D721Med (cell line): ENCODE measurements at regions not wholly inside any gene's neighbourhood (a gene's known extent, or its start where the extent isn't known, plus 50 kb on each side); places are given as distances from the start of the nearest gene placed in this dataset.

ENCODE experiments used
- DNase-seq: peaks from one replicate; pipeline ENCODE4 v3.0.0; 2011; ENCODE audit warnings: low spot score; ENCODE audit not compliant: insufficient read length
- FAIRE-seq: peaks from 2 replicates; lab custom pipeline; 2011; peaks lifted over from hg19 to GRCh38; lab: Jason Lieb, UNC
- TF ChIP-seq, protein P1 (sequence below): IDR thresholded peaks from 2 replicates; pipeline ENCODE4 v1.5.1; 2012; ENCODE audit warnings: mild to moderate bottlenecking, control low read depth; ENCODE audit not compliant: insufficient read depth; ENCODE audit errors: missing control alignments

GRCh38 chr9:90428517-90428916, 214.1 kb downstream of the DIRAS2 start:
- TF ChIP-seq, protein P1, sequence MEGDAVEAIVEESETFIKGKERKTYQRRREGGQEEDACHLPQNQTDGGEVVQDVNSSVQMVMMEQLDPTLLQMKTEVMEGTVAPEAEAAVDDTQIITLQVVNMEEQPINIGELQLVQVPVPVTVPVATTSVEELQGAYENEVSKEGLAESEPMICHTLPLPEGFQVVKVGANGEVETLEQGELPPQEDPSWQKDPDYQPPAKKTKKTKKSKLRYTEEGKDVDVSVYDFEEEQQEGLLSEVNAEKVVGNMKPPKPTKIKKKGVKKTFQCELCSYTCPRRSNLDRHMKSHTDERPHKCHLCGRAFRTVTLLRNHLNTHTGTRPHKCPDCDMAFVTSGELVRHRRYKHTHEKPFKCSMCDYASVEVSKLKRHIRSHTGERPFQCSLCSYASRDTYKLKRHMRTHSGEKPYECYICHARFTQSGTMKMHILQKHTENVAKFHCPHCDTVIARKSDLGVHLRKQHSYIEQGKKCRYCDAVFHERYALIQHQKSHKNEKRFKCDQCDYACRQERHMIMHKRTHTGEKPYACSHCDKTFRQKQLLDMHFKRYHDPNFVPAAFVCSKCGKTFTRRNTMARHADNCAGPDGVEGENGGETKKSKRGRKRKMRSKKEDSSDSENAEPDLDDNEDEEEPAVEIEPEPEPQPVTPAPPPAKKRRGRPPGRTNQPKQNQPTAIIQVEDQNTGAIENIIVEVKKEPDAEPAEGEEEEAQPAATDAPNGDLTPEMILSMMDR = no peak

DNA sequence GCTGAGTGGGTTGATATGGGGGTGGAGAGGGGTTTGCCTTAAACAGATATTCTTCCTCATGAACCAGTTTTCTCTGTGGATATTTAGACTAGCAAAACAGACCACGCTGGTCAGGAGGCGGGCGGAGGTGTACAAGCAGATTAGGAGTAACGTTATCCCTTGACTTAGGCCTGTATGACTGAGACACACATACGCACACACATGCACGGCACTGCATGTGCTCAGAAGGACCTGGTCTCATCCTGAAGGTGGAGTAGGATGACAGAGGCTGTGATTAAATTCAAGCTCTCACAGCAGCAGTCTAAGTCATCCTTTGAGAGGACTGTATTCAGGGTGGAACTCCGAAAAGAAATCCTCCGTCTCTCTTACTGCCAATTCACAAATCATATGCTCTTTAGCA, 209.7 kb downstream of the DIRAS2 start:
- TF ChIP-seq, protein P1 = no peak
- DNase-seq (no peak), FAIRE-seq (no peak)

More at GRCh38 chr9:90428517-90428916, 214.1 kb downstream of the DIRAS2 start:
- no peak for DNase-seq
- no peak for FAIRE-seq

GRCh38 chr9:90433398-90433941, 209.2 kb downstream of the DIRAS2 start:
- DNase-seq (no peak), FAIRE-seq (no peak)
- TF ChIP-seq, protein P1 = no peak

DNA sequence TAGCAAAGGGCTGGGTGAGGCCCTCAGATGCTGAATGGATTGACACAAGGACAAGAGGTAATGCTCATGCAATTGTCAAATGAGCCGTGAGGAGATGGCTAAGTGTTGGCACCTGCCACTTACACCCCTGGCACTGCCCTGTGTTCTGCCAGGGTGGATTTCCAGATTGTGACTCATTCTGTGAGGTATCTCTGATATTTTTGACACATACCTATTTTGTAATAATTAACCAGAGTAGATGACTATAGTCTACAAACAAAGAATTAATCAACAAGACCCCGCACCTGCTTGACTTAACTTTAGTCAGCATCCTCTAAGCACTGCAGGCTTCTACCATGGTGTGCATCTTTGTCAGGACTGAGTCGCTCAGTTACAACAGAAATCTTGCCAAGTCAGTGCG, 200.8 kb downstream of the DIRAS2 start:
- TF ChIP-seq, protein P1 = no peak
- DNase-seq (no peak), FAIRE-seq (no peak)

DNA sequence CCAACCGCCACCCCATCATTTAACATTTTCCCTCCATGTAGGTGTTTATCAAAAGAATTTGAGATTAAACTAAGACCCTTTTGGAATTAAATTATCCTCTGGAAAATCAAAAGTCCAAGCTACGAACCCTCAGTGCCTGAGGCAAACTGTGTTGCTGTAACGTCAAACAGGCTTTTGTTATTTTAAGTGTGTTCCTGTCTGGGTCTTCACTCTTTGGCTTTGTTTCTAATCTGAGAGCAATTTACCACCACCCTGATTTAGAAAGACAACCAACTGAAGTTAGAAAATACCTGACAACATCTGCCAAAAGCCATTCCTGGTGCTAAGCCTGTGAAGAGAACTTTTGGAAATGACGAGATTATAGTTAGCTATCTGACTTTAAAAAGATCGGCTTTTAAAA, 199.9 kb downstream of the DIRAS2 start:
- DNase-seq = no peak
- TF ChIP-seq, protein P1 = no peak
- no peak for FAIRE-seq

GRCh38 chr9:90444609-90445204, 197.9 kb downstream of the DIRAS2 start:
- DNase-seq = no peak
- peak; percentile 29 for FAIRE-seq
- TF ChIP-seq, protein P1 = no peak

- peak; percentile 29 for FAIRE-seq
- DNase-seq = no peak
- TF ChIP-seq, protein P1 = no peak
Measured at GRCh38 chr9:90445391-90445790, 197.2 kb downstream of the DIRAS2 start.
